ENCODE measurements at regions not wholly inside any gene's neighbourhood (a gene's known extent, or its start where the extent isn't known, plus 50 kb on each side); places are given as distances from the start of the nearest gene placed in this dataset.

DNA sequence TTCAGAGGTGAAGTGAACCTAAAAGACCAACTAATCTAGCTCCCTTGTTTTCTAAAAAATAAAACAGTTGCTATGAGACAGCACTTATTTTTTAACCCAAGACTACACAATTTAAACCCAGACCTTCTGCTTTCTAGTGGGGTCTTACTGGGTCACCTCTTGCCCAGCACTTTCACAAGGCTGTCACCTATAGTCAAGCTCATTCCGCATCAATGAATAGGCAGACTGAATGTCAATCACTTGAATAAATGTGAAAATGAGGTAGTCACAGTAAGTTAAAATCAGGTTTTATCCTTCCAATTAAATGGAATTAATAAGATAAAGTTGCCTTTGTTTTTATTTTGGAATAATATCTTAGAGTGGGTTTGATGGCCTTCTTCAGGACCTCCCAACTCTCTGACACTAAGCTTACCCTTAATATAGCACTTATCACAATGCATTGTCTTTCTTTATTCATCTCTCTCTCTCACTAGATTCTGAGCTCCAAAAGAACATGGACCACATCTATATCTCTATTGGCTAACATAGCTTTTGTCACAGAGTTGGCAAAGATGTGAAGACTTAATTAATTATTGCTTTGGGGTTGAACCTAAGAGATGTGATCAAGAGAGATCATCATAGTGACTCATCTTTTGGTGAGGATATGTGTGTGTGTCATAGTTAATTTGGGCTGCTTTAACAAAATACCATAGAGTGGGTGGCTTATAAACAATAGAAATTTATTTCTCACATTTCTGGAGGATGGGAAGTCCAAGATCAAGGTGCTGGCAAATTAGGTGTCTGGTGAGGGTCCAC lies 248.7 kb upstream of the DAB1 start:
- TF ChIP-seq, protein P1, sequence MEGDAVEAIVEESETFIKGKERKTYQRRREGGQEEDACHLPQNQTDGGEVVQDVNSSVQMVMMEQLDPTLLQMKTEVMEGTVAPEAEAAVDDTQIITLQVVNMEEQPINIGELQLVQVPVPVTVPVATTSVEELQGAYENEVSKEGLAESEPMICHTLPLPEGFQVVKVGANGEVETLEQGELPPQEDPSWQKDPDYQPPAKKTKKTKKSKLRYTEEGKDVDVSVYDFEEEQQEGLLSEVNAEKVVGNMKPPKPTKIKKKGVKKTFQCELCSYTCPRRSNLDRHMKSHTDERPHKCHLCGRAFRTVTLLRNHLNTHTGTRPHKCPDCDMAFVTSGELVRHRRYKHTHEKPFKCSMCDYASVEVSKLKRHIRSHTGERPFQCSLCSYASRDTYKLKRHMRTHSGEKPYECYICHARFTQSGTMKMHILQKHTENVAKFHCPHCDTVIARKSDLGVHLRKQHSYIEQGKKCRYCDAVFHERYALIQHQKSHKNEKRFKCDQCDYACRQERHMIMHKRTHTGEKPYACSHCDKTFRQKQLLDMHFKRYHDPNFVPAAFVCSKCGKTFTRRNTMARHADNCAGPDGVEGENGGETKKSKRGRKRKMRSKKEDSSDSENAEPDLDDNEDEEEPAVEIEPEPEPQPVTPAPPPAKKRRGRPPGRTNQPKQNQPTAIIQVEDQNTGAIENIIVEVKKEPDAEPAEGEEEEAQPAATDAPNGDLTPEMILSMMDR (IDR thresholded peaks at IDR 0.05; ENCODE audit: poor library complexity), result no peak
- TF ChIP-seq EZH2phosphoT487 (IDR thresholded peaks at IDR 0.05; ENCODE audit: low read depth, severe bottlenecking, unreplicated experiment), result no peak
